H1 (cell line): ENCODE measurements at regions not wholly inside any gene's neighbourhood (a gene's known extent, or its start where the extent isn't known, plus 50 kb on each side); places are given as distances from the start of the nearest gene placed in this dataset.

Source experiments
- CBX5 ChIP-seq: fragments of 300-800, 300-1000 bp; sonication (generic); IDR thresholded peaks from 2 replicates; pipeline ENCODE4 v1.7.1; 2016; ENCODE audit warnings: antibody characterized with exemption, low read length, low read depth
- HDAC2 ChIP-seq, 2 experiments: fragments of 300-600 bp in 1 of 2; sonication (generic) in 1 of 2; IDR thresholded peaks; 2 replicates each; pipeline ENCODE4 v1.6.1; 2011 to 2012; ENCODE audit warnings: low read depth in 2 of 2, low read length in 2 of 2, mild to moderate bottlenecking in 2 of 2, moderate library complexity in 2 of 2, borderline replicate concordance in 1 of 2, inconsistent platforms in 1 of 2
- RFX5 ChIP-seq: IDR thresholded peaks from 2 replicates; pipeline ENCODE4 v1.6.1; 2011; ENCODE audit warnings: low read depth, low read length, improper control_type of control experiment, borderline replicate concordance
- SIN3A ChIP-seq, 2 experiments: IDR thresholded peaks in 1 of 2; conservative IDR thresholded peaks in 1 of 2; 2 replicates each; pipeline ENCODE4 v1.6.1; 2011 to 2012; ENCODE audit warnings: low read length in 2 of 2, improper control_type of control experiment in 1 of 2, low read depth in 1 of 2, mild to moderate bottlenecking in 1 of 2
- TAF1 ChIP-seq: IDR thresholded peaks from 2 replicates; pipeline ENCODE4 v1.6.1; 2011; ENCODE audit warnings: mild to moderate bottlenecking, low read depth, low read length

- no peak for TF ChIP-seq SIN3A (conservative IDR thresholded peaks at IDR 0.05 in 1 of 2, IDR thresholded peaks at IDR 0.05 in 1 of 2; ENCODE audit: low read depth in 1 of 2, low read length in 2 of 2)
- TF ChIP-seq TAF1, result no peak
- TF ChIP-seq HDAC2 (IDR thresholded peaks at IDR 0.05; ENCODE audit: borderline replicate concordance in 1 of 2, low read depth in 2 of 2, low read length in 2 of 2), result no peak
- no peak for TF ChIP-seq RFX5
- TF ChIP-seq CBX5, result no peak
These were observed 518.0 kb upstream of the PPP2R3A start (continued) for GRCh38 chr3:135447483-135447882.
